OCI-LY3 (cell line): ENCODE measurements at regions not wholly inside any gene's neighbourhood (a gene's known extent, or its start where the extent isn't known, plus 50 kb on each side); places are given as distances from the start of the nearest gene placed in this dataset.

ENCODE experiments used
- H2AFZ ChIP-seq: fragments of 200-600, 300-600 bp; shearing (Covaris generic); 2 replicates; pipeline ENCODE4 v1.6.0; 2014; ENCODE audit warnings: antibody characterized with exemption, low read depth, low read length
- H3K27ac ChIP-seq: fragments of 200-600, 300-600 bp; sonication (generic); 2 replicates; pipeline ENCODE4 v1.5.1; 2014; ENCODE audit warnings: mild to moderate bottlenecking, low read length, moderate library complexity, mixed read lengths
- H3K27me3 ChIP-seq: fragments of 200-600, 300-600 bp; sonication (generic); 2 replicates; pipeline ENCODE4 v1.6.1; 2014; ENCODE audit warnings: low read depth, low read length, mixed read lengths
- H3K36me3 ChIP-seq: fragments of 200-600, 300-600 bp; sonication (generic); replicated peaks from 2 replicates; pipeline ENCODE3; 2014; ENCODE audit warnings: low read depth, low read length, mixed read lengths
- H3K4me1 ChIP-seq: fragments of 300-600, 200-600 bp; sonication (generic); 2 replicates; pipeline ENCODE4 v1.6.1; 2014; ENCODE audit warnings: low read length, mixed read lengths
- H3K4me2 ChIP-seq: fragments of 200-600, 300-600 bp; sonication (generic); 2 replicates; pipeline ENCODE4 v1.6.1; 2014; ENCODE audit warnings: low read length, mixed read lengths
- H3K4me3 ChIP-seq: fragments of 300-600, 200-600 bp; sonication (generic); 2 replicates; pipeline ENCODE4 v1.5.1; 2014; ENCODE audit warnings: antibody characterized with exemption, mild to moderate bottlenecking, low read length, moderate library complexity
- H3K79me2 ChIP-seq: fragments of 300-600, 200-600 bp; shearing (Covaris generic); 2 replicates; pipeline ENCODE4 v1.6.1; 2014; ENCODE audit warnings: mild to moderate bottlenecking, low read length, mixed read lengths
- H3K9ac ChIP-seq: fragments of 300-600, 200-600 bp; shearing (Covaris generic); 2 replicates; pipeline ENCODE4 v1.6.0; 2014; ENCODE audit warnings: mild to moderate bottlenecking, low read length, moderate library complexity
- H3K9me3 ChIP-seq: fragments of 200-600, 300-600 bp; shearing (Covaris generic); 2 replicates; pipeline ENCODE4 v1.6.1; 2014; ENCODE audit warnings: low read length, mixed read lengths; ENCODE audit not compliant: insufficient read depth
- H4K20me1 ChIP-seq: fragments of 200-600, 300-600 bp; sonication (generic); 2 replicates; pipeline ENCODE4 v1.6.1; 2016; ENCODE audit warnings: low read length, mixed read lengths; ENCODE audit not compliant: insufficient read depth
- EZH2phosphoT487 ChIP-seq: fragments of 200-600 bp; shearing (Covaris generic); IDR thresholded peaks from 2 replicates; pipeline ENCODE4 v1.6.1; 2018; ENCODE audit warnings: antibody characterized with exemption, mixed run types, low read depth
- TF ChIP-seq, protein P1 (sequence below): fragments of 200-600, 300-600 bp; sonication (generic); IDR thresholded peaks from 2 replicates; pipeline ENCODE4 v1.5.1; 2014; ENCODE audit warnings: antibody characterized with exemption, low read length, low read depth

- Histone ChIP-seq H3K79me2 (no peaks in the 10 kb centered on the region), H3K4me3 (no peak overlapping the region), H3K4me1 (no peaks in the 10 kb centered on the region), H3K4me2 (no peak overlapping the region), H2AFZ (no peak overlapping the region), H3K27me3 (no peaks in the 10 kb centered on the region), H3K9ac (no peak overlapping the region), H4K20me1 (no peaks in the 10 kb centered on the region), H3K36me3 (no peaks in the 10 kb centered on the region), H3K27ac (no peak overlapping the region), H3K9me3 (no peaks in the 10 kb centered on the region)
- TF ChIP-seq EZH2phosphoT487 = no peak
Measured at GRCh38 chr9:90476058-90476457, 166.6 kb downstream of the DIRAS2 start.

GRCh38 chr9:90477535-90477934 is 165.1 kb downstream of the DIRAS2 start:
- H3K4me1 ChIP-seq = no peaks in the 10 kb centered on the region
- no peak for TF ChIP-seq EZH2phosphoT487
- TF ChIP-seq, protein P1, sequence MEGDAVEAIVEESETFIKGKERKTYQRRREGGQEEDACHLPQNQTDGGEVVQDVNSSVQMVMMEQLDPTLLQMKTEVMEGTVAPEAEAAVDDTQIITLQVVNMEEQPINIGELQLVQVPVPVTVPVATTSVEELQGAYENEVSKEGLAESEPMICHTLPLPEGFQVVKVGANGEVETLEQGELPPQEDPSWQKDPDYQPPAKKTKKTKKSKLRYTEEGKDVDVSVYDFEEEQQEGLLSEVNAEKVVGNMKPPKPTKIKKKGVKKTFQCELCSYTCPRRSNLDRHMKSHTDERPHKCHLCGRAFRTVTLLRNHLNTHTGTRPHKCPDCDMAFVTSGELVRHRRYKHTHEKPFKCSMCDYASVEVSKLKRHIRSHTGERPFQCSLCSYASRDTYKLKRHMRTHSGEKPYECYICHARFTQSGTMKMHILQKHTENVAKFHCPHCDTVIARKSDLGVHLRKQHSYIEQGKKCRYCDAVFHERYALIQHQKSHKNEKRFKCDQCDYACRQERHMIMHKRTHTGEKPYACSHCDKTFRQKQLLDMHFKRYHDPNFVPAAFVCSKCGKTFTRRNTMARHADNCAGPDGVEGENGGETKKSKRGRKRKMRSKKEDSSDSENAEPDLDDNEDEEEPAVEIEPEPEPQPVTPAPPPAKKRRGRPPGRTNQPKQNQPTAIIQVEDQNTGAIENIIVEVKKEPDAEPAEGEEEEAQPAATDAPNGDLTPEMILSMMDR = no peak
- H3K9me3 ChIP-seq = no peaks in the 10 kb centered on the region
- no peaks in the 10 kb centered on the region for H4K20me1 ChIP-seq
- no peak overlapping the region for H2AFZ ChIP-seq
- H3K4me3 ChIP-seq = no peak overlapping the region
- no peak overlapping the region for H3K9ac ChIP-seq
- no peaks in the 10 kb centered on the region for H3K79me2 ChIP-seq
- H3K4me2 ChIP-seq = no peak overlapping the region
- no peaks in the 10 kb centered on the region for H3K36me3 ChIP-seq
- no peak overlapping the region for H3K27ac ChIP-seq
- H3K27me3 ChIP-seq = no peaks in the 10 kb centered on the region

DNA sequence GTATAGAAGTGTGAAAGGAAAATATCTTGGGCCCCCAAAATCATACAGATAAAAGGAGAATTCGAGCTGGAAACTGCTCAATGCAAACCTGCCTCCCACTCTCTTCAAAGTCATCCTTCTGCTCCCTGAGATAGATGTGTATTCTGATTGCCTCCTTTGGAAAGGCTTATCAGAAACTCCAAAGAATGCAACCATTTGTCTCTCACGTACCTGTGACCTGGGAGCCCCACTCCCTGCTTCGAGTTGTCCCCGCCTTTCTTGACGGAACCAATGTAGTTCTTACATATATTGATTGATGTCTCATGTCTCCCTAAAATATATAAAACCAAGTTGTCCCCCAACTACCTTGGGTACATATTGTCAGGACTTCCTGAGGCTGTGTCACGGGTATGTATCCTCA is 163.8 kb downstream of the DIRAS2 start:
- no peak overlapping the region for H2AFZ ChIP-seq
- no peaks in the 10 kb centered on the region for H3K4me1 ChIP-seq
- no peaks in the 10 kb centered on the region for H4K20me1 ChIP-seq
- no peaks in the 10 kb centered on the region for H3K9me3 ChIP-seq
- no peaks in the 10 kb centered on the region for H3K79me2 ChIP-seq
- no peak overlapping the region for H3K27ac ChIP-seq
- TF ChIP-seq, protein P1 = no peak
- no peak for TF ChIP-seq EZH2phosphoT487
- H3K36me3 ChIP-seq = no peaks in the 10 kb centered on the region
- H3K9ac ChIP-seq = no peak overlapping the region
- H3K27me3 ChIP-seq = no peaks in the 10 kb centered on the region
- no peak overlapping the region for H3K4me3 ChIP-seq
- no peak overlapping the region for H3K4me2 ChIP-seq

DNA sequence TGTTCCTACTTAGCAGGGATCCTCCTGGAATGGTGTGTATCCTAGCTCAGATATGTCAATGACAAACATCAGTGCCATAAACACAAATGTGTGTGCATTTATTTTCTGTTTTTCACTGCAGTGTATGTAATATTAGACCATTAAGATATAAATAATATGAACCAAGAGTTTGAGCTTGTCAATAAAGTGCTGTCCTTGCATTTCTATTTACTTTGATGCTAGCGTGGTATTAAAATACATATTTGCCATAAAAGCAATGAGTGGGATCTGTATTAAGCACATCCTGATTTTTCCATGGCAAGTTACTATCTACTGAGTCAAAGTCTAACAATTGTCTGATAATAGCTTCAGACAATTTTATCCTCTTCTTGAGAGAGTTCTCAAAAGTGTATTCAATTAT is 157.6 kb downstream of the DIRAS2 start:
- Histone ChIP-seq H2AFZ (no peak overlapping the region), H3K79me2 (no peaks in the 10 kb centered on the region), H3K9me3 (no peaks in the 10 kb centered on the region), H3K4me2 (no peak overlapping the region), H3K27ac (no peak overlapping the region), H3K27me3 (no peaks in the 10 kb centered on the region), H3K4me1 (no peaks in the 10 kb centered on the region), H3K9ac (no peak overlapping the region), H4K20me1 (no peaks in the 10 kb centered on the region), H3K4me3 (no peak overlapping the region), H3K36me3 (no peaks in the 10 kb centered on the region)
- TF ChIP-seq, protein P1 = no peak
- TF ChIP-seq EZH2phosphoT487 = no peak

- Histone ChIP-seq H3K36me3 (no peaks in the 10 kb centered on the region), H3K4me3 (no peak overlapping the region), H3K4me1 (no peaks in the 10 kb centered on the region), H3K27ac (no peak overlapping the region), H3K79me2 (no peaks in the 10 kb centered on the region), H2AFZ (no peak overlapping the region), H4K20me1 (no peaks in the 10 kb centered on the region), H3K4me2 (no peak overlapping the region), H3K9ac (no peak overlapping the region), H3K9me3 (no peaks in the 10 kb centered on the region; the same call in 1 of the 2 replicates), H3K27me3 (no peaks in the 10 kb centered on the region)
- TF ChIP-seq, protein P1 = no peak
- no peak for TF ChIP-seq EZH2phosphoT487
Measured at GRCh38 chr9:90489066-90489465, 153.6 kb downstream of the DIRAS2 start.
